ENCODE measurements at regions not wholly inside any gene's neighbourhood (a gene's known extent, or its start where the extent isn't known, plus 50 kb on each side); places are given as distances from the start of the nearest gene placed in this dataset.
A peak's percentile ranks its signal among the peaks of the same experiment; 100 is the strongest.

GRCh38 chr3:44060164-44060563 lies 181.5 kb upstream of the TOPAZ1 start:
- no peaks in the 10 kb centered on the region for H3K9me3 ChIP-seq (ENCODE audit: control insufficient read depth, low read length)
- no peak for DNase-seq
- no peak overlapping the region for H3K27ac ChIP-seq (ENCODE audit: low read length)
- no peaks in the 10 kb centered on the region for H3K27me3 ChIP-seq (ENCODE audit: control insufficient read depth, insufficient read depth)
- WGBS, result 76% methylated on average over 5 of the region's 5 CpGs
- H3K4me3 ChIP-seq (ENCODE audit: low read length), result no peak overlapping the region
- intact Hi-C loops (cut with DNase I), result no loop called here
- H3K4me1 ChIP-seq (ENCODE audit: control insufficient read depth, insufficient read depth, low read length), result no peaks in the 10 kb centered on the region
- ATAC-seq, result no peak

GRCh38 chr3:44061268-44061667 lies 180.4 kb upstream of the TOPAZ1 start:
- 73% methylated on average over 3 of the region's 3 CpGs for WGBS
- no peaks in the 10 kb centered on the region for H3K27me3 ChIP-seq (ENCODE audit: control insufficient read depth, insufficient read depth)
- no peak overlapping the region for H3K27ac ChIP-seq (ENCODE audit: low read length)
- no peak overlapping the region for H3K4me3 ChIP-seq (ENCODE audit: low read length)
- DNase-seq (no peak), ATAC-seq (no peak)
- intact Hi-C loops (cut with DNase I), result no loop called here
- H3K4me1 ChIP-seq (ENCODE audit: control insufficient read depth, insufficient read depth, low read length), result no peaks in the 10 kb centered on the region
- H3K9me3 ChIP-seq (ENCODE audit: control insufficient read depth, low read length), result no peaks in the 10 kb centered on the region

GRCh38 chr3:44061961-44062360 lies 179.7 kb upstream of the TOPAZ1 start:
- no peaks in the 10 kb centered on the region for H3K4me1 ChIP-seq (ENCODE audit: control insufficient read depth, insufficient read depth, low read length)
- no peak for DNase-seq
- H3K27ac ChIP-seq (ENCODE audit: low read length), result no peak overlapping the region
- H3K9me3 ChIP-seq (ENCODE audit: control insufficient read depth, low read length), result no peaks in the 10 kb centered on the region
- intact Hi-C loops (cut with DNase I), result no loop called here
- ATAC-seq, result no peak
- 52% methylated on average over 9 of the region's 9 CpGs for WGBS
- no peaks in the 10 kb centered on the region for H3K27me3 ChIP-seq (ENCODE audit: control insufficient read depth, insufficient read depth)
- H3K4me3 ChIP-seq (ENCODE audit: low read length), result no peak overlapping the region

DNA sequence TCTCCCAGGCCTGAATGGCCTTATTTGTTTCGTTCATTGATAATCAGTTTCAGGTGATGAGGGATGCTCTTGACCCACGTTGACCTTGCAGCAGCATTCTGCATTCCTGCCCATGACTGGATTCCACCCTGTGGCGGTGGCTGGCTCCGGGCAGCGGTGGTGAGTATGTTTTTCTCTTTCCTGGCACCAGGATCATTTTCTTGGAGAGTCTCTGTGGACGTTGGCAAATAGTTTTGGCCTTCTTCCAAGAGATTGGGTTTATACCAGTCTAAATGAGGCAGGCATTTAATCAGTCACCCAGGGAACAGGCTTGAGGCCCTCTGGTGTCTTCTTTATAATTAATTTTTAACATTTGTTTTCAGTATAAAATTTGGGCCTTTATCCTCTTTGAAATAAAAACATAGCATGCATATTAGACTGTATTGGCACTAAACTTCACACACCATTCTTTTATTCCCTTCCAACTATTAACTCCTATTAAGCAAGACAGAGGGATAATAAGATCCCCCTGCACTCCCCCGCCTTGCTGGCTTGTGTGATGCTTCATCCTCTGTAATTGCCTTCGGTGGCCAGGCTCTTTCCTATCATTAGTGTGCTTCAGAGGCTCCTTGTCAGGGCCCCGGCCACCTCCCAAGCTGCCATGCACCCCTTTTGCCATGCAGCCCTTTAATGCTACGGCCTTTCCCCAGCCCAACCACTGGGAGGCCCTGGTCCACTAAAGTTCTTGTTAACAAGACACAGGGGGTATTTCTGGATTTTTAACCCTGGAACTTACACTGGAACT lies 176.2 kb upstream of the TOPAZ1 start:
- no peaks in the 10 kb centered on the region for H3K4me1 ChIP-seq (ENCODE audit: control insufficient read depth, insufficient read depth, low read length)
- DNase-seq (peak in 2 of 3 donors; percentile 54 to 56), ATAC-seq (peak; percentile 81 to 84)
- no peaks in the 10 kb centered on the region for H3K27me3 ChIP-seq (ENCODE audit: control insufficient read depth, insufficient read depth)
- no peaks in the 10 kb centered on the region for H3K9me3 ChIP-seq (ENCODE audit: control insufficient read depth, low read length)
- 46% methylated on average over 10 of the region's 10 CpGs for WGBS
- intact Hi-C loops (cut with DNase I), result no loop called here
- H3K27ac ChIP-seq (ENCODE audit: low read length), result no peak overlapping the region
- no peak overlapping the region for H3K4me3 ChIP-seq (ENCODE audit: low read length)

DNA sequence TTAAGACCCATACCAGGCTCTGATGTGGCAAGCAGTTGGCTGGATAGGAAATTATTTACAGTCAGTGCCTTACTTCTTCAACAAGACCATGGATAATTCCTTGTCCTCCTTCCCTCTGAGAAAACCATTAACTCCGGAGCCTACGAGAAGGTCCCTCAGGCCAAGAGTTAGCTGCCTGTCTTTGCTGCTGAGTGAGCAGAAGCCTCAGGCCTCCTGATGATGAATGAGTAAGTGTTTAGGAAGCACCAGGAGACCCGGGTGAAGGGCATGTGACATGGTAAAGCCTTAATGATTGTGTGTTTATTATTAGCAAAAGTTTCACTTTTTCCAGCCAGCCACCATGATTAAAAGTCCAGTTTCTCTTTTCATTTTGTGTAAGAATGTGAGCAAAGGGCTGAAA lies 174.9 kb upstream of the TOPAZ1 start:
- no peaks in the 10 kb centered on the region for H3K4me1 ChIP-seq (ENCODE audit: control insufficient read depth, insufficient read depth, low read length)
- H3K9me3 ChIP-seq (ENCODE audit: control insufficient read depth, low read length), result no peaks in the 10 kb centered on the region
- intact Hi-C loops (cut with DNase I), result no loop called here
- no peak overlapping the region for H3K4me3 ChIP-seq (ENCODE audit: low read length)
- DNase-seq, result no peak
- no peaks in the 10 kb centered on the region for H3K27me3 ChIP-seq (ENCODE audit: control insufficient read depth, insufficient read depth)
- H3K27ac ChIP-seq (ENCODE audit: low read length), result no peak overlapping the region
- no peak for ATAC-seq
- WGBS, result 73% methylated on average over 3 of the region's 3 CpGs

- Histone ChIP-seq H3K4me3 (ENCODE audit: low read length) (no peak overlapping the region), H3K9me3 (ENCODE audit: control insufficient read depth, low read length) (no peaks in the 10 kb centered on the region), H3K27ac (ENCODE audit: low read length) (no peak overlapping the region), H3K27me3 (ENCODE audit: control insufficient read depth, insufficient read depth) (no peaks in the 10 kb centered on the region), H3K4me1 (ENCODE audit: control insufficient read depth, insufficient read depth, low read length) (no peaks in the 10 kb centered on the region)
- intact Hi-C loops (cut with DNase I), result no loop called here
- DNase-seq (no peak), ATAC-seq (no peak)
- WGBS, result 77% methylated on average over 6 of the region's 6 CpGs
Observed at GRCh38 chr3:44067431-44067830, 174.3 kb upstream of the TOPAZ1 start.

- Histone ChIP-seq H3K27me3 (ENCODE audit: control insufficient read depth, insufficient read depth) (no peaks in the 10 kb centered on the region), H3K4me1 (ENCODE audit: control insufficient read depth, insufficient read depth, low read length) (no peaks in the 10 kb centered on the region), H3K4me3 (ENCODE audit: low read length) (no peak overlapping the region), H3K27ac (ENCODE audit: low read length) (no peak overlapping the region), H3K9me3 (ENCODE audit: control insufficient read depth, low read length) (no peaks in the 10 kb centered on the region)
- ATAC-seq (no peak), DNase-seq (no peak)
- 92% methylated on average over 3 of the region's 3 CpGs for WGBS
- intact Hi-C loops (cut with DNase I), result no loop called here
Observed at GRCh38 chr3:44068753-44069152, 172.9 kb upstream of the TOPAZ1 start.

DNA sequence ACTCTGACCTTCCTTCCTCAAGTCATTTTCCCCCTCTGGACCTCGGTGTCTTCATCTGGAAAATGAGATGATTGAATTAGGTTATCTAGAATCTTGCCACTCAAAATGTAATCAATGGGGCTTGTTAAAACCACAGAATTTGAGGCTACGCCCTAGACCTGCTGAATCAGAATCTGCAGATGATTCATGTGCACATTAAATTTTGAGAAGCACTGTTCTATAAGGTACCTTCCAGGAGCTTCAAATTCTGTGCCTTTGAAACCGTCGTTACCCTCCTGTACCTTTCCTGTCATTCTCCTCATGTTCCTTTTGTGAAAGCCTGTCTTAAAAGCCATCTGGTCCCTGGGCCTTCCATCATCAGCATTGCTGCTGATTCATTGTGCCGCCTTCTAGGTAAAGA lies 172.4 kb upstream of the TOPAZ1 start:
- Histone ChIP-seq H3K27me3 (ENCODE audit: control insufficient read depth, insufficient read depth) (no peaks in the 10 kb centered on the region), H3K27ac (ENCODE audit: low read length) (no peak overlapping the region), H3K9me3 (ENCODE audit: control insufficient read depth, low read length) (no peaks in the 10 kb centered on the region), H3K4me1 (ENCODE audit: control insufficient read depth, insufficient read depth, low read length) (no peaks in the 10 kb centered on the region), H3K4me3 (ENCODE audit: low read length) (no peak overlapping the region)
- 61% methylated on average over 5 of the region's 5 CpGs for WGBS
- DNase-seq, result no peak
- intact Hi-C loops (cut with DNase I), result no loop called here
- no peak for ATAC-seq

- Histone ChIP-seq H3K27me3 (ENCODE audit: control insufficient read depth, insufficient read depth) (no peaks in the 10 kb centered on the region), H3K9me3 (ENCODE audit: control insufficient read depth, low read length) (no peaks in the 10 kb centered on the region), H3K27ac (ENCODE audit: low read length) (no peak overlapping the region), H3K4me3 (ENCODE audit: low read length) (no peak overlapping the region), H3K4me1 (ENCODE audit: control insufficient read depth, insufficient read depth, low read length) (no peaks in the 10 kb centered on the region)
- WGBS, result 91% methylated on average over 8 of the region's 8 CpGs
- intact Hi-C loops (cut with DNase I), result no loop called here
- DNase-seq, result no peak
- no peak for ATAC-seq
Observed at GRCh38 chr3:44070841-44071546, 170.7 kb upstream of the TOPAZ1 start.

DNA sequence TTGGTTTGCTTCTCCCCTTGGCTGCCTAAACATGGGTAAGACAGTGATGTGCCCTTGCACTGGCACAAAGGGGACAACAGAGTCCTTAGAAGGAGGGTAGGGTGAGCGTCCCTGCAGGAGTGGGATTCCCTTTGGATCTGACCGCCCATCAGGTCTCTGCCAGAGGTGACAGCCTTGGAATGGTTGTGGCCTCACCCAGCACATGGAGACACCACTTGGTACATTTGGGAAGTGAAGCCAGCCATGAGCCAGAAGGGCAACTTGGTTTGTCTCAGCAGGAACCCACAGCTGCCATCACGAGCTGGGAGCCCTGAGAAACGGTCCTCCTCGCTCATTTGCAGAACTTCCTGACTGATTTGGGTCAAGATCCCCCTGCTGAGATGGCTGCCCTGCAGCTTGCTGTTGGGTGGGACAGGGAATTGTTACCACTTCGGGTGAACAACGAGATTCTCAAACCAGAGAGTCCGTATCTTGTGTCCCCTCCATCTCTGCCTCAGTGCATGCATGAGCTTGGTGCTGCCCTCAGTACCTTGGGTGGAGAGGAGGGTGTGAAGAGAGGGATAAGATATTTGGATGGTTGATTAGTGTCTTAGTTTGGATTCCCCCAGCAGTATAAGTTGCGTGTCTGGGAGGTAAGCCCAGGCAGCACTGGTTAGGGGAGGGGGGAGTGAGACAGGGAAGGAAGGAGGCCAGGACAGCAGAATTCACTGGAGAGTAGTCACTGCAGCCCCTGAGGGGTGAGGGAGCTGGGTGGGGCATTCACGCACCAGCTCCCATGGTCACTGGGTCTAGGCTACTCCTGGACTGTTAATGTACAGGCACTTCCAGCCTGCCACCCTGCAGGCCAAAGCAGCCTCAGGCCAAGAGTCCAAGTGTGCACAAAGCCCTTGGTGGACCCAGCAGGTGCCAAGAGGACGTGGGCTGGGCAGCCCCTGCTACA lies 168.8 kb upstream of the TOPAZ1 start:
- no peak overlapping the region for H3K4me3 ChIP-seq (ENCODE audit: low read length)
- no peak for ATAC-seq
- DNase-seq, result no peak
- WGBS, result 84% methylated on average over 11 of the region's 11 CpGs
- no peaks in the 10 kb centered on the region for H3K4me1 ChIP-seq (ENCODE audit: control insufficient read depth, insufficient read depth, low read length)
- H3K27me3 ChIP-seq (ENCODE audit: control insufficient read depth, insufficient read depth), result no peaks in the 10 kb centered on the region
- intact Hi-C loops (cut with DNase I), result no loop called here
- no peaks in the 10 kb centered on the region for H3K9me3 ChIP-seq (ENCODE audit: control insufficient read depth, low read length)
- no peak overlapping the region for H3K27ac ChIP-seq (ENCODE audit: low read length)

DNA sequence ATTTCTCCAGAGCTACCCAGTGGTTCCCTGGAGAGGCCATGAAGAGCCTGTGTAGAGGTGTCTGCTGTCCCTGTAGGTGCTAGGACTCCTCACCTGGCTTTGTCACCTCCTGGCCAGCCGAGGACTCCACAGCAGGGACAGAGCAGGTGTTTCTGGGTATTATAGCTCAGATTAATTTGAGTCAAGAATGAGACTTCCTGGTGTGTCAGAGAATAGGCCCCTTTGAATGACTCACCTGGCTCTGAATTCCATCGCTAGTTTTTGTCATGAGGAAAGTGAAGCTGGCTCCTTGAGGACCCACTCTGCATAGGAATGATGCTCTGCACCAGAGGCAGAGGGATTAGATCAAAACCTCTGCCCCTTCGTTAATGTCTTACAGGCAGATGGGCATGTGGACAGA lies 167.5 kb upstream of the TOPAZ1 start:
- intact Hi-C loops (cut with DNase I), result no loop called here
- no peak for DNase-seq
- 74% methylated on average over 3 of the region's 3 CpGs for WGBS

More for the DNA sequence above, 167.5 kb upstream of the TOPAZ1 start:
- ATAC-seq, result no peak
- H3K27ac ChIP-seq (ENCODE audit: low read length), result no peak overlapping the region
- H3K4me1 ChIP-seq (ENCODE audit: control insufficient read depth, insufficient read depth, low read length), result no peaks in the 10 kb centered on the region
- no peak overlapping the region for H3K4me3 ChIP-seq (ENCODE audit: low read length)
- no peaks in the 10 kb centered on the region for H3K9me3 ChIP-seq (ENCODE audit: control insufficient read depth, low read length)
- H3K27me3 ChIP-seq (ENCODE audit: control insufficient read depth, insufficient read depth), result no peaks in the 10 kb centered on the region

All from right cardiac atrium (tissue), 5 donors.